ENCODE measurements at regions not wholly inside any gene's neighbourhood (a gene's known extent, or its start where the extent isn't known, plus 50 kb on each side); places are given as distances from the start of the nearest gene placed in this dataset.
"Not testable (repeated sequence)": the region's sequence is repeated elsewhere in the genome, so short reads cannot be mapped to it uniquely, and the experiment has no call there.

GRCh38 chrX:20711366-20711765 is 444.7 kb upstream of the RPS6KA3 start:
- DNase-seq = no peak

- no peak for DNase-seq
Measured at GRCh38 chrX:20693078-20693477, 426.4 kb upstream of the RPS6KA3 start.

GRCh38 chrX:20686256-20686655 is 419.5 kb upstream of the RPS6KA3 start:
- DNase-seq = no peak

GRCh38 chrX:20685652-20686051 is 418.9 kb upstream of the RPS6KA3 start:
- no peak for DNase-seq

GRCh38 chrX:20681683-20682082 is 415.0 kb upstream of the RPS6KA3 start:
- no peak for DNase-seq

GRCh38 chrX:20680998-20681397 is 414.3 kb upstream of the RPS6KA3 start:
- no peak for DNase-seq

GRCh38 chrX:20672476-20672875 is 405.8 kb upstream of the RPS6KA3 start:
- DNase-seq = no peak

GRCh38 chrX:20671746-20672145 is 405.0 kb upstream of the RPS6KA3 start:
- DNase-seq = not testable (repeated sequence)

GRCh38 chrX:20670611-20671010 is 403.9 kb upstream of the RPS6KA3 start:
- DNase-seq = no peak

GRCh38 chrX:20668550-20668949 is 401.8 kb upstream of the RPS6KA3 start:
- no peak for DNase-seq

GRCh38 chrX:20666331-20666730 is 399.6 kb upstream of the RPS6KA3 start:
- no peak for DNase-seq

- no peak for DNase-seq
Measured at GRCh38 chrX:20665481-20665880, 398.8 kb upstream of the RPS6KA3 start.

- no peak for DNase-seq
Measured at GRCh38 chrX:20664774-20665173, 398.1 kb upstream of the RPS6KA3 start.

- DNase-seq = no peak
Measured at GRCh38 chrX:20664131-20664530, 397.4 kb upstream of the RPS6KA3 start.

- no peak for DNase-seq
Measured at GRCh38 chrX:20663336-20663735, 396.6 kb upstream of the RPS6KA3 start.

GRCh38 chrX:20656721-20657120 is 390.0 kb upstream of the RPS6KA3 start:
- DNase-seq = no peak

GRCh38 chrX:20654596-20655106 is 387.9 kb upstream of the RPS6KA3 start:
- no peak for DNase-seq

- DNase-seq = no peak
Measured at GRCh38 chrX:20653070-20653469, 386.4 kb upstream of the RPS6KA3 start.

- no peak for DNase-seq
Measured at GRCh38 chrX:20641954-20642353, 375.2 kb upstream of the RPS6KA3 start.

- DNase-seq = no peak
Measured at GRCh38 chrX:20639115-20639514, 372.4 kb upstream of the RPS6KA3 start.

- no peak for DNase-seq
Measured at GRCh38 chrX:20637351-20637750, 370.6 kb upstream of the RPS6KA3 start.

- no peak for DNase-seq
Measured at GRCh38 chrX:20633451-20633850, 366.7 kb upstream of the RPS6KA3 start.

GRCh38 chrX:20623448-20623847 is 356.7 kb upstream of the RPS6KA3 start:
- no peak for DNase-seq

- DNase-seq = no peak
Measured at GRCh38 chrX:20620306-20620705, 353.6 kb upstream of the RPS6KA3 start.

GRCh38 chrX:20609916-20610415 is 343.3 kb upstream of the RPS6KA3 start:
- DNase-seq = no peak

GRCh38 chrX:20606831-20607230 is 340.1 kb upstream of the RPS6KA3 start:
- DNase-seq = no peak

Data from activated CD4-positive, CD25-positive, alpha-beta regulatory T cell (primary cell).